H1 (cell line): ENCODE measurements at regions not wholly inside any gene's neighbourhood (a gene's known extent, or its start where the extent isn't known, plus 50 kb on each side); places are given as distances from the start of the nearest gene placed in this dataset.

ENCODE experiments used
- CTCF ChIA-PET: fragments of 300-600 bp; sonication (Branson Sonifier 250); formaldehyde crosslinking; loops from one replicate; lab custom pipeline; 2021; ENCODE audit not compliant: partially characterized antibody; lab: Charles Lee
- POLR2A ChIA-PET: fragments of 300-600 bp; sonication (Branson Sonifier 250); formaldehyde crosslinking; loops from one replicate; lab custom pipeline; 2021; ENCODE audit warnings: inconsistent platforms; ENCODE audit not compliant: partially characterized antibody; lab: Charles Lee
- DNase-seq, 2 experiments: peaks; one replicate each; pipeline versions ENCODE4 v3.0.0 to v3.0.0-alpha.2; 2010 to 2022; ENCODE audit warnings: low spot score in 2 of 2, low read depth in 1 of 2, mixed read lengths in 1 of 2
- FAIRE-seq: peaks from 2 replicates; lab custom pipeline; 2011; peaks lifted over from hg19 to GRCh38; lab: Jason Lieb, UNC
- H2AFZ ChIP-seq: 2 replicates; pipeline ENCODE4 v1.8.1; 2012; ENCODE audit warnings: low read length, inconsistent platforms
- H2AK5ac ChIP-seq: 2 replicates; pipeline ENCODE4 v1.6.1; 2013; ENCODE audit warnings: low read depth, low read length
- H2BK120ac ChIP-seq: replicated peaks from 2 replicates; pipeline ENCODE3; 2013; ENCODE audit warnings: low read depth, low read length, inconsistent platforms
- H2BK12ac ChIP-seq: 2 replicates; pipeline ENCODE4 v1.6.1; 2013; ENCODE audit warnings: low read depth, low read length
- H2BK15ac ChIP-seq: 2 replicates; pipeline ENCODE4 v1.6.1; 2013; ENCODE audit warnings: low read length
- H2BK20ac ChIP-seq: 2 replicates; pipeline ENCODE4 v1.6.1; 2013; ENCODE audit warnings: low read length
- H2BK5ac ChIP-seq: 2 replicates; pipeline ENCODE4 v1.6.1; 2013; ENCODE audit warnings: low read depth, low read length
- H3K14ac ChIP-seq: 2 replicates; pipeline ENCODE4 v1.6.1; 2013; ENCODE audit warnings: inconsistent platforms; ENCODE audit not compliant: insufficient read length
- H3K18ac ChIP-seq: 2 replicates; pipeline ENCODE4 v1.6.1; 2013; ENCODE audit warnings: low read length; ENCODE audit errors: extremely low read depth
- H3K23ac ChIP-seq: 2 replicates; pipeline ENCODE4 v1.6.1; 2013; ENCODE audit warnings: inconsistent platforms; ENCODE audit not compliant: insufficient read length
- H3K23me2 ChIP-seq: 2 replicates; pipeline ENCODE4 v1.6.1; 2013; ENCODE audit warnings: low read depth, low read length
- H3K27ac ChIP-seq: 2 replicates; pipeline ENCODE4 v1.6.1; 2011; ENCODE audit warnings: low read depth, low read length, inconsistent platforms
- H3K27me3 ChIP-seq, 4 experiments: replicated peaks in 1 of 4; 1 replicate in 1 of 4; 2 replicates in 3 of 4; pipeline versions ENCODE4 v1.6.1 to v1.8.1; 2011 to 2013; ENCODE audit warnings: low read length in 3 of 4, mild to moderate bottlenecking in 3 of 4, inconsistent platforms in 2 of 4, mixed read lengths in 2 of 4, moderate library complexity in 1 of 4; ENCODE audit not compliant: control insufficient read depth in 3 of 4, insufficient read depth in 3 of 4; ENCODE audit errors: extremely low read depth in 1 of 4
- H3K36me3 ChIP-seq, 4 experiments: 2 replicates each; pipeline versions ENCODE4 v1.6.1 to v1.8.1; 2011 to 2013; ENCODE audit warnings: mild to moderate bottlenecking in 4 of 4, low read length in 3 of 4, moderate library complexity in 2 of 4, control low read depth in 1 of 4, inconsistent platforms in 1 of 4; ENCODE audit not compliant: insufficient read depth in 4 of 4, control insufficient read depth in 2 of 4
- H3K4ac ChIP-seq: replicated peaks from 2 replicates; pipeline ENCODE3; 2013; ENCODE audit warnings: low read length, low read depth, mixed read lengths, inconsistent platforms; ENCODE audit not compliant: insufficient read length
- H3K4me1 ChIP-seq, 4 experiments: replicated peaks in 1 of 4; 1 replicate in 1 of 4; 2 replicates in 3 of 4; pipeline versions ENCODE4 v1.6.1 to v1.8.1; 2011 to 2013; ENCODE audit warnings: low read length in 3 of 4, inconsistent platforms in 2 of 4, mixed read lengths in 1 of 4; ENCODE audit not compliant: insufficient read depth in 4 of 4, control insufficient read depth in 3 of 4
- H3K4me2 ChIP-seq, 2 experiments: 2 replicates each; pipeline versions ENCODE4 v1.6.1 to v1.8.1; 2011 to 2013; ENCODE audit warnings: low read depth in 2 of 2, low read length in 2 of 2, control low read depth in 1 of 2, inconsistent platforms in 1 of 2, mild to moderate bottlenecking in 1 of 2; ENCODE audit not compliant: insufficient read depth in 1 of 2
- H3K4me3 ChIP-seq, 4 experiments: fragments of 200-600, 300-600 bp in 1 of 4; sonication (generic), shearing (Covaris generic), sonication (Bioruptor Twin) in 1 of 4; 2 replicates each; pipeline versions ENCODE4 v1.5.1 to v1.8.1; 2011 to 2016; ENCODE audit warnings: low read length in 4 of 4, low read depth in 3 of 4, control low read depth in 2 of 4, inconsistent platforms in 2 of 4, mild to moderate bottlenecking in 2 of 4, mixed read lengths in 1 of 4, moderate library complexity in 1 of 4; ENCODE audit not compliant: insufficient read depth in 2 of 4; ENCODE audit errors: extremely low read depth in 1 of 4
- H3K56ac ChIP-seq: replicated peaks from 2 replicates; pipeline ENCODE3; 2013; ENCODE audit warnings: low read depth, mild to moderate bottlenecking, mixed read lengths, low read length, inconsistent platforms; ENCODE audit not compliant: insufficient read length
- H3K79me1 ChIP-seq: 2 replicates; pipeline ENCODE4 v1.6.1; 2013; ENCODE audit warnings: low read depth, low read length, control low read depth
- H3K79me2 ChIP-seq, 2 experiments: 2 replicates each; pipeline versions ENCODE4 v1.6.1 to v1.8.1; 2012 to 2013; ENCODE audit warnings: low read length in 2 of 2, mild to moderate bottlenecking in 2 of 2, inconsistent platforms in 1 of 2; ENCODE audit not compliant: insufficient read depth in 2 of 2, control insufficient read depth in 1 of 2
- H3K9ac ChIP-seq, 4 experiments: replicated peaks in 1 of 4; 1 replicate in 1 of 4; 2 replicates in 3 of 4; pipeline versions ENCODE4 v1.6.1 to v1.8.1; 2011 to 2013; ENCODE audit warnings: low read depth in 3 of 4, low read length in 3 of 4, control low read depth in 2 of 4, mild to moderate bottlenecking in 2 of 4, moderate library complexity in 2 of 4, inconsistent platforms in 1 of 4; ENCODE audit errors: extremely low read depth in 1 of 4
- H3K9me3 ChIP-seq, 2 experiments: 2 replicates each; pipeline versions ENCODE4 v1.6.1 to v1.8.1; 2012 to 2013; ENCODE audit warnings: mild to moderate bottlenecking in 2 of 2, moderate library complexity in 2 of 2, control low read depth in 1 of 2, inconsistent platforms in 1 of 2, low read depth in 1 of 2, low read length in 1 of 2, mixed read lengths in 1 of 2; ENCODE audit not compliant: insufficient read depth in 2 of 2
- H4K20me1 ChIP-seq, 2 experiments: replicated peaks in 1 of 2; 2 replicates each; pipeline versions ENCODE3 to v1.8.1; 2011 to 2013; ENCODE audit warnings: inconsistent platforms in 2 of 2, low read length in 2 of 2, mild to moderate bottlenecking in 1 of 2; ENCODE audit not compliant: insufficient read depth in 2 of 2, control insufficient read depth in 1 of 2
- H4K5ac ChIP-seq: 2 replicates; pipeline ENCODE4 v1.6.1; 2013; ENCODE audit warnings: low read length, low read depth, mixed read lengths, inconsistent platforms; ENCODE audit not compliant: insufficient read length
- H4K8ac ChIP-seq: 2 replicates; pipeline ENCODE4 v1.8.0; 2013; ENCODE audit warnings: mild to moderate bottlenecking, moderate library complexity, low read length, inconsistent platforms; ENCODE audit not compliant: insufficient read depth; ENCODE audit errors: extremely low read depth
- H4K91ac ChIP-seq: replicated peaks from 2 replicates; pipeline ENCODE3; 2013; ENCODE audit warnings: low read length, mixed read lengths, inconsistent platforms; ENCODE audit not compliant: insufficient read length
- CHD2 ChIP-seq: IDR thresholded peaks from 2 replicates; pipeline ENCODE4 v1.6.1; 2012; ENCODE audit warnings: low read length, improper control_type of control experiment
- CREB1 ChIP-seq: IDR thresholded peaks from 2 replicates; pipeline ENCODE4 v1.6.1; 2012; ENCODE audit warnings: inconsistent platforms
- CTBP2 ChIP-seq: IDR thresholded peaks from 2 replicates; pipeline ENCODE4 v1.7.0; 2011; ENCODE audit warnings: borderline replicate concordance, mild to moderate bottlenecking, moderate library complexity, mixed read lengths, low read length; ENCODE audit not compliant: insufficient read depth, insufficient read length
- GTF2F1 ChIP-seq: IDR thresholded peaks from 2 replicates; pipeline ENCODE4 v1.6.1; 2012; ENCODE audit warnings: low read depth, low read length, improper control_type of control experiment, borderline replicate concordance
- HDAC2 ChIP-seq, 2 experiments: fragments of 300-600 bp in 1 of 2; sonication (generic) in 1 of 2; IDR thresholded peaks; 2 replicates each; pipeline ENCODE4 v1.6.1; 2011 to 2012; ENCODE audit warnings: low read depth in 2 of 2, low read length in 2 of 2, mild to moderate bottlenecking in 2 of 2, moderate library complexity in 2 of 2, borderline replicate concordance in 1 of 2, inconsistent platforms in 1 of 2
- NRF1 ChIP-seq: IDR thresholded peaks from 2 replicates; pipeline ENCODE4 v1.6.1; 2011; ENCODE audit warnings: mild to moderate bottlenecking, low read depth, low read length, improper control_type of control experiment
- TEAD4 ChIP-seq: IDR thresholded peaks from 2 replicates; pipeline ENCODE4 v1.6.1; 2012; ENCODE audit warnings: low read depth, low read length, inconsistent platforms, mixed read lengths
- WGBS, 2 experiments: shearing (Covaris generic) in 1 of 2; methylation state at CpG; one replicate each; pipeline versions ENCODE4 v1.1.6 to v1.1.7; 2013 to 2015; ENCODE audit warnings: low lambda C conversion rate in 2 of 2, mixed read lengths in 2 of 2, inconsistent platforms in 1 of 2, low coverage in 1 of 2, missing lambda C conversion rate in 1 of 2; ENCODE audit not compliant: insufficient replicate concordance in 2 of 2, insufficient coverage in 1 of 2, insufficient read length in 1 of 2; ENCODE audit errors: extremely low coverage in 1 of 2, missing lambda C conversion rate in 1 of 2; 5-methylcytosine and 5-hydroxymethylcytosine counted together

GRCh38 chr11:128285321-128285720 is 302.0 kb downstream of the ETS1 start:
- POLR2A ChIA-PET: no interaction called here
- WGBS, 2 experiments: 87% methylated on average over 2 of the region's 2 CpGs; no CpG with 5 or more reads in 1 of the 2 experiments

More at GRCh38 chr11:128285321-128285720, 302.0 kb downstream of the ETS1 start:
- Histone ChIP-seq H2AK5ac (no peak overlapping the region), H2AFZ (no peak overlapping the region), H3K36me3 (no peaks in the 10 kb centered on the region), H2BK15ac (no peak overlapping the region), H2BK12ac (no peak overlapping the region), H2BK5ac (no peak overlapping the region), H3K27ac (no peak overlapping the region), H3K4ac (no peak overlapping the region), H3K23ac (no peak overlapping the region), H3K18ac (no peak overlapping the region), H4K91ac (no peak overlapping the region), H2BK120ac (no peak overlapping the region), H4K20me1 (no peaks in the 10 kb centered on the region), H3K14ac (no peak overlapping the region), H4K5ac (no peak overlapping the region), H3K79me1 (no peaks in the 10 kb centered on the region), H2BK20ac (no peak overlapping the region), H3K9me3 (no peaks in the 10 kb centered on the region), H3K4me3 (no peak overlapping the region), H3K4me2 (no peak overlapping the region), H3K9ac (no peak overlapping the region), H3K4me1 (no peaks in the 10 kb centered on the region), H4K8ac (no peak overlapping the region), H3K56ac (no peak overlapping the region), H3K27me3 (no peaks in the 10 kb centered on the region), H3K79me2 (no peaks in the 10 kb centered on the region), H3K23me2 (no peaks in the 10 kb centered on the region)
- CTCF ChIA-PET: interaction anchor here (0.6 to 12.9 kb wide), 7 partner anchors 73 to 563 kb away, joined by 3 to 133 read pairs (median 3); no protein-coding TSS in a partner anchor
- FAIRE-seq (no peak), DNase-seq (no peak)
- TF ChIP-seq GTF2F1 (no peak), HDAC2 (IDR thresholded peaks at IDR 0.05; ENCODE audit: borderline replicate concordance in 1 of 2, low read depth in 2 of 2, low read length in 2 of 2) (no peak), NRF1 (no peak), CHD2 (no peak), TEAD4 (no peak), CTBP2 (no peak), CREB1 (no peak)
